ENCODE measurements at regions not wholly inside any gene's neighbourhood (a gene's known extent, or its start where the extent isn't known, plus 50 kb on each side); places are given as distances from the start of the nearest gene placed in this dataset.

DNA sequence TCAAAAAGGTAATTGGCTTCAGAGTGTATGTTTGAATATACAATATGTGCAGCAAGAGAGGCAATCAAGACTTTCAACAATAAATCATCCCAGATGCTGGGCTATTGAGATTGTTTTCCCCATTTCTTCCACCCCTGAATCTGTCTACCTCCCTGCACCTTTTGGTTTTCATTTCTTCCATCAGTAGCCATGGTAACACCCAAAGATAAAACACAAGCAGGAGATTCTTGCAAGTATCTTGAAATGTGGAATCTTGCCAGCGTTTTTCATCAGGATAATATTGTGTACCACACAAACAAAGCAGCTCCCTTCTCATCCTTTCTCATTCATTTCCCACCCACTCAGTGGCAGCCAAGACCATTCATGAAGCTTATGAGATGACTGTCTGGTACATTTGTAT lies 73.0 kb upstream of the NRSN1 start:
- H3K27me3 ChIP-seq (ENCODE audit: control insufficient read depth in 2 of 2, insufficient read depth in 1 of 2, low read length in 1 of 2), result no peaks in the 10 kb centered on the region
- WGBS, result 89% methylated on average over 1 of the region's 1 CpG
- H3K27ac ChIP-seq (ENCODE audit: low read depth in 1 of 2, low read length in 1 of 2), result no peak overlapping the region
- H3K36me3 ChIP-seq (ENCODE audit: control insufficient read depth in 2 of 2, insufficient read depth in 2 of 2, low read length in 1 of 2), result no peaks in the 10 kb centered on the region
- no peak overlapping the region for H3K4me3 ChIP-seq (ENCODE audit: low read length in 2 of 2)
- no peaks in the 10 kb centered on the region for H3K4me1 ChIP-seq (ENCODE audit: control insufficient read depth in 2 of 2, insufficient read depth in 2 of 2, low read length in 2 of 2)
- DNase-seq (ENCODE audit: low read depth in 6 of 9, low spot score in 9 of 9), result no peak
- H3K9me3 ChIP-seq (ENCODE audit: control insufficient read depth in 2 of 2, insufficient read depth in 1 of 2, low read length in 1 of 2), result no peaks in the 10 kb centered on the region

DNA sequence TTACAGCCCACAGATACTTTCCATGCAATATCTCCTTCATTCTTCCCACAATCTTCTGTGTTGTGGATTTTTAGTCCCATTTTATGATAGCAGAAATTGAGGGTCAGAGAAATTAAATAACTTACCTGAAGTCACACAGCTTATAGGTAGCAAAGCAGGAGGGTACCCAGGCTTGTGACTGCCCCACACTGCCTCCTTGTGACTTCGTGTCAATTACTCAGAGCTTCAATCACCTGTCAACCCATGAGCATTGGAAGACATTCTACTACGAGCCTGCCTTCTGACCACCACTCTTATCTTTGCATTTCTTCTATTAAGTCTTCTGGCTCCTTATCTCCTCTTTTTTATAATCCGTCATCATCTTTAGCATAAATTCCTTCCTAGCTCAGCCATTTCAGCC lies 71.6 kb upstream of the NRSN1 start:
- WGBS, result 92% methylated on average over 3 of the region's 3 CpGs
- no peak overlapping the region for H3K27ac ChIP-seq (ENCODE audit: low read depth in 1 of 2, low read length in 1 of 2)
- H3K4me1 ChIP-seq (ENCODE audit: control insufficient read depth in 2 of 2, insufficient read depth in 2 of 2, low read length in 2 of 2), result no peaks in the 10 kb centered on the region
- no peaks in the 10 kb centered on the region for H3K9me3 ChIP-seq (ENCODE audit: control insufficient read depth in 2 of 2, insufficient read depth in 1 of 2, low read length in 1 of 2)
- no peak for DNase-seq (ENCODE audit: low read depth in 6 of 9, low spot score in 9 of 9)
- H3K36me3 ChIP-seq (ENCODE audit: control insufficient read depth in 2 of 2, insufficient read depth in 2 of 2, low read length in 1 of 2), result no peaks in the 10 kb centered on the region
- no peaks in the 10 kb centered on the region for H3K27me3 ChIP-seq (ENCODE audit: control insufficient read depth in 2 of 2, insufficient read depth in 1 of 2, low read length in 1 of 2)
- no peak overlapping the region for H3K4me3 ChIP-seq (ENCODE audit: low read length in 2 of 2)

DNA sequence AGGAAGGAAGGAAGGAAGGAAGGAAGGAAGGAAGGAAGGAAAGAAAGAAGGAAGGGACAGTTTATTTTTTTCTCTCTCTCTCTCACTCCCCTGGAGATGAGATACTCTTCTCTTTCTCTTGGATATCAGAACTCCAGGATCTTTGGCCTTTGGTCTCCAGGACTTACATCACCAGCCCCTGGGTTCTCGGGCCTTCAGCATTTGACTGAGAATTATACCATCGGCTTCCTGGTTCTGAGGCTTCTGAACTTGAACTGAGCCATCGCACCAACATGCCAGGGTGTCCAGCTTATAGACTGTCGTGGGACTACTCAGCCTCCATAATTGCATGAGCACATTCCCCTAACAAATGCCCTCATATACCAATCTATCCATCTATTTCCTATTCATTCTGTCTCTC lies 69.4 kb upstream of the NRSN1 start:
- no peaks in the 10 kb centered on the region for H3K4me1 ChIP-seq (ENCODE audit: control insufficient read depth in 2 of 2, insufficient read depth in 2 of 2, low read length in 2 of 2)
- DNase-seq (ENCODE audit: low read depth in 6 of 9, low spot score in 9 of 9), result no peak

DNA sequence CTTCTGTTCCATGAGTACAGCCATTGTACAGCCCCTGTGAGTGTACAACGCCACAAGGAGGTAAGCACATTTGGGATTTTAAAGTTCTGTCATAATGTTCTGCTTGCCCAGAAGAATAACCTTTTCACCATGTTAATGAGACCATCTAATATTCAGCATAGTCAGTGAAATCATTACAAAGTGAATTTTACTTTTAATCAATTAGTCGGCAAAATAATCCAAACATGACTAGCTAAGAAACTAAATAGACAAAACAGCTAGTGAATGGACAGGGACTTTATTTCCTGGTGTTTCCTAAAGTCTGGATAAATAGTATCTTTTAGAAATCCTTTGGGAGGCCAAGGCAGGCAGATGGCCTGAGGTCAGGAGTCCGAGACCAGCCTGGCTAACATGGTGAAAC lies 69.0 kb upstream of the NRSN1 start:
- Histone ChIP-seq H3K4me3 (ENCODE audit: low read length in 2 of 2) (no peak overlapping the region), H3K4me1 (ENCODE audit: control insufficient read depth in 2 of 2, insufficient read depth in 2 of 2, low read length in 2 of 2) (no peaks in the 10 kb centered on the region), H3K36me3 (ENCODE audit: control insufficient read depth in 2 of 2, insufficient read depth in 2 of 2, low read length in 1 of 2) (no peaks in the 10 kb centered on the region), H3K27me3 (ENCODE audit: control insufficient read depth in 2 of 2, insufficient read depth in 1 of 2, low read length in 1 of 2) (no peaks in the 10 kb centered on the region), H3K9me3 (ENCODE audit: control insufficient read depth in 2 of 2, insufficient read depth in 1 of 2, low read length in 1 of 2) (no peaks in the 10 kb centered on the region), H3K27ac (ENCODE audit: low read depth in 1 of 2, low read length in 1 of 2) (no peak overlapping the region)
- WGBS, result 94% methylated on average over 3 of the region's 3 CpGs
- DNase-seq (ENCODE audit: low read depth in 6 of 9, low spot score in 9 of 9), result no peak

More for the DNA sequence above, 69.4 kb upstream of the NRSN1 start:
- Histone ChIP-seq H3K27ac (ENCODE audit: low read depth in 1 of 2, low read length in 1 of 2) (no peak overlapping the region), H3K4me3 (ENCODE audit: low read length in 2 of 2) (no peak overlapping the region), H3K9me3 (ENCODE audit: control insufficient read depth in 2 of 2, insufficient read depth in 1 of 2, low read length in 1 of 2) (no peaks in the 10 kb centered on the region), H3K27me3 (ENCODE audit: control insufficient read depth in 2 of 2, insufficient read depth in 1 of 2, low read length in 1 of 2) (no peaks in the 10 kb centered on the region), H3K36me3 (ENCODE audit: control insufficient read depth in 2 of 2, insufficient read depth in 2 of 2, low read length in 1 of 2) (no peaks in the 10 kb centered on the region)
- WGBS, result 95% methylated on average over 4 of the region's 4 CpGs

DNA sequence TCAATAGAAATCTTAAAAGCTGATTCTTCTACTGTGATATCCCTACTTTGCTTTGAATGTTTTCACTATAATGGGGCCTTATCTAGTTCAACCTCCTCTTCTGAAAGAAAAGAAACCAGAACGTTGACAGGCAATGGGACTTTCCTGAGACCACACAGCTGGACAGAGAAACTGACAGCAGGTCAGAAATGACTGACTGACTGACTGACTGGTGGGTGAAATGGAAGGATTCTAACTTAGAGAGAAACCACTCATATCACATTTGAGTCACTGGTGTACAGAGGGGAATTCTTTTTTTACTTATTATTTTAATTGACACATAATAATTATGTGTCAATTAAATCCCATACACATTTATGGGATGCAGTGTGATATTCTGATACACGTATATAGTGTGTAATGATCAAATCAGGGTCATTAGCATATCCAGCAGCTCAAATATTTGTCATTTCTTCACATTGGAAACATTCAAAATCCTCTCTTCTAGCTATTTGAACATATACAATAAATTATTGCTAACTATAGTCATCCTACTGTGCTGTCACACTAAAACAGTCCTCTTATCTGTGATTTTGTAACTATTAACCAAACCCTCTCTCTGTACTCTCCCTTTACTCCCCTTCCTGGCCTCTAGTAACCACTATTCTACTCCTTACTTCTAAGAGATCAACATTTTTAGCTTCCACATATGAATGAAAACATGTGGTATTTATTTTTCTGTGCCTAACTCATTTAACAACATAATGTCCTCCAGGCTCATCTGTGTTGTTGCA lies 64.8 kb upstream of the NRSN1 start:
- no peak for DNase-seq (ENCODE audit: low read depth in 6 of 9, low spot score in 9 of 9)
- no peaks in the 10 kb centered on the region for H3K27me3 ChIP-seq (ENCODE audit: control insufficient read depth in 2 of 2, insufficient read depth in 1 of 2, low read length in 1 of 2)
- H3K4me1 ChIP-seq (ENCODE audit: control insufficient read depth in 2 of 2, insufficient read depth in 2 of 2, low read length in 2 of 2), result no peaks in the 10 kb centered on the region
- no peaks in the 10 kb centered on the region for H3K36me3 ChIP-seq (ENCODE audit: control insufficient read depth in 2 of 2, insufficient read depth in 2 of 2, low read length in 1 of 2)
- H3K4me3 ChIP-seq (ENCODE audit: low read length in 2 of 2), result no peak overlapping the region
- 87% methylated on average over 2 of the region's 2 CpGs for WGBS
- no peaks in the 10 kb centered on the region for H3K9me3 ChIP-seq (ENCODE audit: control insufficient read depth in 2 of 2, insufficient read depth in 1 of 2, low read length in 1 of 2)
- no peak overlapping the region for H3K27ac ChIP-seq (ENCODE audit: low read depth in 1 of 2, low read length in 1 of 2)

DNA sequence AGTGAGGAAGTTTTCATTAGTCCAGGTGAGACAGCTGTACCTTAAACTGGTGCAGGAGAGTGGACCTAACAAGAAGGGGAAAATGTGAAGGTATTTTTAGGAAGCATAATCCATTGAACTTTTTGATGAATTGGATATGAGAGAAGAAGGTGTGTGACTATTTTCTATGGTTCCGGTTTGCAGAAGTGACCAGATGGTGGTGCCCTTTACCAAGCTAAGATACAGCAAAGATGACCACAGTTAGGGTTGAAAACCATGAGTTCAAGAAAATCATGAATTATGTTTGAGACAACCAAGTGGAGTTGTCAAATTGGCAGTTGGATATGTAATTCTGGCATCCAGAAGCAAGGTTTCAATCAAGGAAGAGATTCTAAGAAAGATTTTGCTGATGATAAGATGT lies 61.9 kb upstream of the NRSN1 start:
- H3K27me3 ChIP-seq (ENCODE audit: control insufficient read depth in 2 of 2, insufficient read depth in 1 of 2, low read length in 1 of 2), result no peaks in the 10 kb centered on the region
- no peaks in the 10 kb centered on the region for H3K4me1 ChIP-seq (ENCODE audit: control insufficient read depth in 2 of 2, insufficient read depth in 2 of 2, low read length in 2 of 2)
- WGBS, result 83% methylated on average over 1 of the region's 1 CpG
- no peak overlapping the region for H3K4me3 ChIP-seq (ENCODE audit: low read length in 2 of 2)
- DNase-seq (ENCODE audit: low read depth in 6 of 9, low spot score in 9 of 9), result no peak
- no peaks in the 10 kb centered on the region for H3K9me3 ChIP-seq (ENCODE audit: control insufficient read depth in 2 of 2, insufficient read depth in 1 of 2, low read length in 1 of 2)
- H3K27ac ChIP-seq (ENCODE audit: low read depth in 1 of 2, low read length in 1 of 2), result no peak overlapping the region
- H3K36me3 ChIP-seq (ENCODE audit: control insufficient read depth in 2 of 2, insufficient read depth in 2 of 2, low read length in 1 of 2), result no peaks in the 10 kb centered on the region

DNA sequence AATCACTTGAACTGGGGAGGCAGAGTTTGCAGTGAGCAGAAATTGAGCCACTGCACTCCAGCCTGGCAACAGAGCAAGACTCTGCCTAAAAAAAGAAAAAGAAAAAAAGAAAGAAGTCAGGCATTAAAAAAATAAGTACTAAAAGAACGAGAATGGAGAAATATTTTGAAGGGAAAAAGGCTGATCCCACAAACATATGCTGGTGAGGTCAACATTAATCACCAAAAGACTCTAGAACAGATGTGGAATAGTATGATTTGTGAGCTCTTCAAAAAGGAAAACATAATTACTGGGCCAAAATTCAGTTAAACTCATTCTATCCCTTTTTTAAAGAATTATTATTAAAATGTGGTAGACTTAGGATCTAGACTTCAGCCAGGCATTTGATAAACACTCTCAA lies 61.2 kb upstream of the NRSN1 start:
- Histone ChIP-seq H3K27me3 (ENCODE audit: control insufficient read depth in 2 of 2, insufficient read depth in 1 of 2, low read length in 1 of 2) (no peaks in the 10 kb centered on the region), H3K36me3 (ENCODE audit: control insufficient read depth in 2 of 2, insufficient read depth in 2 of 2, low read length in 1 of 2) (no peaks in the 10 kb centered on the region), H3K9me3 (ENCODE audit: control insufficient read depth in 2 of 2, insufficient read depth in 1 of 2, low read length in 1 of 2) (no peaks in the 10 kb centered on the region), H3K27ac (ENCODE audit: low read depth in 1 of 2, low read length in 1 of 2) (no peak overlapping the region), H3K4me1 (ENCODE audit: control insufficient read depth in 2 of 2, insufficient read depth in 2 of 2, low read length in 2 of 2) (no peaks in the 10 kb centered on the region), H3K4me3 (ENCODE audit: low read length in 2 of 2) (no peak overlapping the region)
- 93% methylated on average over 1 of the region's 1 CpG for WGBS
- DNase-seq (ENCODE audit: low read depth in 6 of 9, low spot score in 9 of 9), result no peak

DNA sequence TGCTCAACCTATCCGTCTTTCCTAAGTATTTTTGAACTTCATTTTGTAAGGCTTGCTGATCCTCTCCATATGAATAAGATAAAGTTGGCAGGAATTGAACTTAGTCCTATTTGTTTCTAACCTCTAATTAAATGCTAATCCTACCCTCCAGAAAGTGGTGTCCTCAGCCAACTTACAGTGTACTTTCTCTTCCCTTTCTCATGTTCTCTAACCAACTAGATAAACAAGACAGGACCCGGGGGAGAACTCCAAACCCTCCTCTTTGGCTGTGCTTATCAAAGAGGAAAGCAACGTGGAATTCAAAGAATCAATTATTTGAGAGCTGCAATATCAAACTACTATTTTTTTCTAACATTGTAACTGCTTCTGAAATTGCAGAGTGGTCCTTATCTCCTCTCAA lies 56.5 kb upstream of the NRSN1 start:
- H3K9me3 ChIP-seq (ENCODE audit: control insufficient read depth in 2 of 2, insufficient read depth in 1 of 2, low read length in 1 of 2), result no peaks in the 10 kb centered on the region
- H3K36me3 ChIP-seq (ENCODE audit: control insufficient read depth in 2 of 2, insufficient read depth in 2 of 2, low read length in 1 of 2), result no peaks in the 10 kb centered on the region
- no peak overlapping the region for H3K4me3 ChIP-seq (ENCODE audit: low read length in 2 of 2)
- no peak overlapping the region for H3K27ac ChIP-seq (ENCODE audit: low read depth in 1 of 2, low read length in 1 of 2)
- no peaks in the 10 kb centered on the region for H3K4me1 ChIP-seq (ENCODE audit: control insufficient read depth in 2 of 2, insufficient read depth in 2 of 2, low read length in 2 of 2)
- no peaks in the 10 kb centered on the region for H3K27me3 ChIP-seq (ENCODE audit: control insufficient read depth in 2 of 2, insufficient read depth in 1 of 2, low read length in 1 of 2)
- 85% methylated on average over 3 of the region's 3 CpGs for WGBS
- no peak for DNase-seq (ENCODE audit: low read depth in 6 of 9, low spot score in 9 of 9)

DNA sequence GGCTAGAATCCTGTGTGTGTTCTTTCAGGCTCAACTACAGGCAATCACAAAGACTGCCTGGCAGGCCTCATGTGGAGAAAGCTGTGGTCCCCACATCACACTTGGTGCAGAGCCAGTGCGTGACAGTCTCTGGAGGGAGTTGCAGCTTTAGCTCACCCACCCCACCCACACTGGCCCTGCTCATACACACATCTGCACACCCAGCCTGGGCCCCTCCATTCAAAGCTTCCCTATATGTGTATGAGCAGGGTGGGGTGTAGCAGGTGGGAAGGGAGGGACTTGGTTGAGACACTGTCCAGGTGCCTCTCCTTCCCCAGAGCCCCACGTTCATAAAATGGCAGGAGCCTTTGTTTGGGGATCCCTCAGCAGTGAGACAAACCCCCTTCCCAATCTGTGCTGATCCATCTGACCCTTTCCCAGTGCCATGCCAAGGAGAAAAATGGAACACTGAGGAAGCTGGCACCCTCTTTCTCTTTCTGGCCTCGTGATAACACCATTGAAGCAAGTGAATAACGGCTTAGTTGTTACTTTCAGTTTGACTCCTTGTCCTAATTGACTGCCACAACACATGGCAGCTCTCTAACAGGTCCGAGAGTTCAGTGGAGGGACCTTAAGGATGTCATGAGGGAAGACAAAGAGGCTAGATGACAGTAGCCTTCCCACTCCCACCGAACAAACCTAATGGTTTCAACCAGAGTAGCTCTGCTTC lies 53.8 kb upstream of the NRSN1 start:
- Histone ChIP-seq H3K9me3 (ENCODE audit: control insufficient read depth in 2 of 2, insufficient read depth in 1 of 2, low read length in 1 of 2) (no peaks in the 10 kb centered on the region), H3K27ac (ENCODE audit: low read depth in 1 of 2, low read length in 1 of 2) (no peak overlapping the region), H3K4me3 (ENCODE audit: low read length in 2 of 2) (no peak overlapping the region), H3K36me3 (ENCODE audit: control insufficient read depth in 2 of 2, insufficient read depth in 2 of 2, low read length in 1 of 2) (no peaks in the 10 kb centered on the region), H3K27me3 (ENCODE audit: control insufficient read depth in 2 of 2, insufficient read depth in 1 of 2, low read length in 1 of 2) (no peaks in the 10 kb centered on the region), H3K4me1 (ENCODE audit: control insufficient read depth in 2 of 2, insufficient read depth in 2 of 2, low read length in 2 of 2) (no peaks in the 10 kb centered on the region)
- DNase-seq (ENCODE audit: low read depth in 6 of 9, low spot score in 9 of 9), result no peak
- 87% methylated on average over 6 of the region's 6 CpGs for WGBS
